ENCODE measurements at regions not wholly inside any gene's neighbourhood (a gene's known extent, or its start where the extent isn't known, plus 50 kb on each side); places are given as distances from the start of the nearest gene placed in this dataset.

DNA sequence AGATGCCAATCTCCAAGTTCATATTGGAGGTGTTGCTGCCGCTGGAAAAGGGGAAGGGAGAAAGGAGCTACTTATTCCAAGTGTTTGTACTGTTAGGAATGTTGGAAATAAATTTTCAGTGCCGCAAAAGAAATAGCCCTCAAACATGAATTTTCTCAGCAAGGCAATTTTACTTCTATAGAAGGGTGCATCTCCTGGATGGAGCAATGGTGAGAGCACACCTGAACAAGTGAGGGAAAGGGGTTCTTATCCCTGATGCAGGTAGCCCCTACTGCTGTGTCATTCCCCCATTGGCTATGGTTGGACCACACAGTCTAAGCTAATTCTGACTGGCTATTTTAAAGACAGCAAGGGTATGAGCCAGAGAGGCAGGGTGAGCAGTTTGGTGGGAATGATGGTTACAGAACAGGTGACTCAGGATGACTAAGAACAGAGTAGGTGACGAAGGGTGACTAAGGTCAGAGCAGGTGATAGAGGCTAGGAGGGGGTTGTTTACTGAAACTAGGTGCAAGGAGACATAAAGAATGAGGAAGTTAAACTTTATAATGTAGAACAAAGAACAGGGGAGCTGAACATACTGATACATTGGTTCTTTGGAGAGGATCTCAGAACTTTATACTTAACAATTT lies 503.5 kb downstream of the EDEM1 start:
- DNase-seq (no peak), ATAC-seq (ENCODE audit: insufficient read depth, low read depth) (no peak)
- Histone ChIP-seq H3K9me3 (ENCODE audit: insufficient read depth, low read length, severe bottlenecking) (no peaks in the 10 kb centered on the region), H3K27me3 (ENCODE audit: insufficient read depth, low read length, poor library complexity) (no peaks in the 10 kb centered on the region), H3K9ac (ENCODE audit: low read depth, low read length) (no peak overlapping the region), H4K20me1 (ENCODE audit: insufficient read depth, low read length) (no peaks in the 10 kb centered on the region), H3K36me3 (ENCODE audit: insufficient read depth, low read length) (no peaks in the 10 kb centered on the region), H3K4me2 (ENCODE audit: insufficient read depth, low read length) (no peak overlapping the region), H2AFZ (ENCODE audit: low read depth, low read length) (no peak overlapping the region), H3K27ac (ENCODE audit: low read length) (no peak overlapping the region), H3K4me3 (ENCODE audit: low read depth in 1 of 2, low read length in 2 of 2) (no peak overlapping the region), H3K79me2 (ENCODE audit: insufficient read depth, low read length) (no peaks in the 10 kb centered on the region), H3K4me1 (ENCODE audit: insufficient read depth, low read length) (no peaks in the 10 kb centered on the region)
- no peak for TF ChIP-seq EZH2 (IDR thresholded peaks at IDR 0.05; ENCODE audit: borderline replicate concordance, low read depth, low read length, severe bottlenecking)
- TF ChIP-seq, protein P1, sequence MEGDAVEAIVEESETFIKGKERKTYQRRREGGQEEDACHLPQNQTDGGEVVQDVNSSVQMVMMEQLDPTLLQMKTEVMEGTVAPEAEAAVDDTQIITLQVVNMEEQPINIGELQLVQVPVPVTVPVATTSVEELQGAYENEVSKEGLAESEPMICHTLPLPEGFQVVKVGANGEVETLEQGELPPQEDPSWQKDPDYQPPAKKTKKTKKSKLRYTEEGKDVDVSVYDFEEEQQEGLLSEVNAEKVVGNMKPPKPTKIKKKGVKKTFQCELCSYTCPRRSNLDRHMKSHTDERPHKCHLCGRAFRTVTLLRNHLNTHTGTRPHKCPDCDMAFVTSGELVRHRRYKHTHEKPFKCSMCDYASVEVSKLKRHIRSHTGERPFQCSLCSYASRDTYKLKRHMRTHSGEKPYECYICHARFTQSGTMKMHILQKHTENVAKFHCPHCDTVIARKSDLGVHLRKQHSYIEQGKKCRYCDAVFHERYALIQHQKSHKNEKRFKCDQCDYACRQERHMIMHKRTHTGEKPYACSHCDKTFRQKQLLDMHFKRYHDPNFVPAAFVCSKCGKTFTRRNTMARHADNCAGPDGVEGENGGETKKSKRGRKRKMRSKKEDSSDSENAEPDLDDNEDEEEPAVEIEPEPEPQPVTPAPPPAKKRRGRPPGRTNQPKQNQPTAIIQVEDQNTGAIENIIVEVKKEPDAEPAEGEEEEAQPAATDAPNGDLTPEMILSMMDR (IDR thresholded peaks at IDR 0.05; ENCODE audit: borderline replicate concordance, extremely low read depth, low read length, poor library complexity, severe bottlenecking): no peak

DNA sequence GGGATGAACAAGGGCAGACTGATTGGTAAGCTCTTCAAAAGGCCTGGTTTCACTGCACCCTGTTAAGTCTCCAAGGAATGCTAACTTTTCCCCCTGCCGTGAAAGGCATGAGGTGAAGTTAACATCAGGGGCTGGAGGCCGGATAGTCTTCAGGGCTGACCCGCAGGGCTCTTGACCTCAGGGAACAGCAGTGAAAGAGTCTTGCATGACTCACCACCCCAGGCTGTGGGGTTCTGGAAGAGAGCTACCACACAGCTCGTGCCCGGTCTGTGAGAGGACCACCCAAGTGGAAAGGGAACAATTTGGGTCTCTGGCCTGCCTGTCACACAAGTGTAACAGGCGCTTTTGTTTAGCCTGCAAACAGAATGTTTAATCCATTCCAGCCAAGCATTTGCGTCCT lies 504.9 kb downstream of the EDEM1 start:
- Histone ChIP-seq H3K27me3 (ENCODE audit: insufficient read depth, low read length, poor library complexity) (no peaks in the 10 kb centered on the region), H3K9me3 (ENCODE audit: insufficient read depth, low read length, severe bottlenecking) (no peaks in the 10 kb centered on the region), H2AFZ (ENCODE audit: low read depth, low read length) (no peak overlapping the region), H3K4me2 (ENCODE audit: insufficient read depth, low read length) (no peak overlapping the region), H3K4me1 (ENCODE audit: insufficient read depth, low read length) (no peaks in the 10 kb centered on the region), H3K4me3 (ENCODE audit: low read depth in 1 of 2, low read length in 2 of 2) (no peak overlapping the region), H4K20me1 (ENCODE audit: insufficient read depth, low read length) (no peaks in the 10 kb centered on the region), H3K79me2 (ENCODE audit: insufficient read depth, low read length) (no peaks in the 10 kb centered on the region), H3K36me3 (ENCODE audit: insufficient read depth, low read length) (no peaks in the 10 kb centered on the region), H3K9ac (ENCODE audit: low read depth, low read length) (no peak overlapping the region), H3K27ac (ENCODE audit: low read length) (no peak overlapping the region)
- no peak for ATAC-seq (ENCODE audit: insufficient read depth, low read depth)
- TF ChIP-seq EZH2 (IDR thresholded peaks at IDR 0.05; ENCODE audit: borderline replicate concordance, low read depth, low read length, severe bottlenecking): no peak
- TF ChIP-seq, protein P1 (IDR thresholded peaks at IDR 0.05; ENCODE audit: borderline replicate concordance, extremely low read depth, low read length, poor library complexity, severe bottlenecking): no peak
- DNase-seq: no peak

DNA sequence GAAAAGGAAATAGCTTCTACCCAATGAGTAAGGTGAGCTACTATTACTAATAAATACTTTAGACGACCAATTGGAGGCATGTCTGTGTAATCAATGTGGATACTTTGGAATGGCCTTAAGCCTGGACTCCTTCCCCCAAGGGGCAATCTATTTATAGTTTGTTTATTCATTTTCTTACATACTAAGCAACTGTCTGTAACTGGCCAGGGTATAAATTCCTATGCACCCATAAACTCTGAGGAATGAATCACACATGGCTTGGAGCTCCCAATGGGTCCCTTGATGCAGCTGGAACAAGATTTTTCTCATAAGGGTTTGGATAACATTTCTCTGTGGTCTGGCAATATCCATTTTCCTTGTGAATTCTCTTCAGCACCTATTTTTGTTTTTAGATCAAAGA lies 506.8 kb downstream of the EDEM1 start:
- DNase-seq (no peak), ATAC-seq (ENCODE audit: insufficient read depth, low read depth) (no peak)
- Histone ChIP-seq H3K4me3 (ENCODE audit: low read depth in 1 of 2, low read length in 2 of 2) (no peak overlapping the region), H2AFZ (ENCODE audit: low read depth, low read length) (no peak overlapping the region), H3K9me3 (ENCODE audit: insufficient read depth, low read length, severe bottlenecking) (no peaks in the 10 kb centered on the region), H3K4me2 (ENCODE audit: insufficient read depth, low read length) (no peak overlapping the region), H3K27ac (ENCODE audit: low read length) (no peak overlapping the region), H3K36me3 (ENCODE audit: insufficient read depth, low read length) (no peaks in the 10 kb centered on the region), H3K4me1 (ENCODE audit: insufficient read depth, low read length) (no peaks in the 10 kb centered on the region), H3K27me3 (ENCODE audit: insufficient read depth, low read length, poor library complexity) (no peaks in the 10 kb centered on the region), H3K79me2 (ENCODE audit: insufficient read depth, low read length) (no peaks in the 10 kb centered on the region), H4K20me1 (ENCODE audit: insufficient read depth, low read length) (no peaks in the 10 kb centered on the region), H3K9ac (ENCODE audit: low read depth, low read length) (no peak overlapping the region)
- TF ChIP-seq, protein P1 (IDR thresholded peaks at IDR 0.05; ENCODE audit: borderline replicate concordance, extremely low read depth, low read length, poor library complexity, severe bottlenecking): no peak
- TF ChIP-seq EZH2 (IDR thresholded peaks at IDR 0.05; ENCODE audit: borderline replicate concordance, low read depth, low read length, severe bottlenecking): no peak

Measured in DND-41 (cell line).